ENCODE measurements at regions not wholly inside any gene's neighbourhood (a gene's known extent, or its start where the extent isn't known, plus 50 kb on each side); places are given as distances from the start of the nearest gene placed in this dataset.

DNA sequence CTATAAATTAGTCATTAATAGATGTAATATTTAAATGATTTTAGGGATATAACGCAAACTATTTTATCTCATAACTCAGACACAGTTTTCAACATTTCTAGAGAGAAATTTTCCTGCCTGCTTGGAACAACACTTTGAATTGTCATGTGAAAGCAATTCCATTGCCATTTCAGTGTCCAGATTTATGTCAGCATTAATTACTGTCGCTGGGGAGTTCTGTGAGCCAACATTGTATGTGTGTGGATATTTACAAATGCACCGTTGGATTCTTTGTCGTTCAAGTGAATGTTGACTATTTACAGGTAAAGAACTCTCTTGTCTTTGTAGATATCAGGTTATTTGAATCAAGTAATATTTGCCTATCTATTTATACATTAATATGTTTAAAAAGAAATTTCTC, 465.3 kb upstream of the RGS6 start:
- DNase-seq (ENCODE audit: low read depth in 1 of 2, low spot score in 1 of 2) = no peak
- Histone ChIP-seq H3K27me3 (ENCODE audit: insufficient read depth, poor library complexity, severe bottlenecking) (no peaks in the 10 kb centered on the region), H3K4me3 (replicated peaks; ENCODE audit: insufficient read depth, low read length) (no peak overlapping the region), H3K27ac (replicated peaks) (no peak overlapping the region)
- no peak for TF ChIP-seq POLR2AphosphoS5 (IDR thresholded peaks at IDR 0.05; ENCODE audit: low read depth)
- TF ChIP-seq, protein P1, sequence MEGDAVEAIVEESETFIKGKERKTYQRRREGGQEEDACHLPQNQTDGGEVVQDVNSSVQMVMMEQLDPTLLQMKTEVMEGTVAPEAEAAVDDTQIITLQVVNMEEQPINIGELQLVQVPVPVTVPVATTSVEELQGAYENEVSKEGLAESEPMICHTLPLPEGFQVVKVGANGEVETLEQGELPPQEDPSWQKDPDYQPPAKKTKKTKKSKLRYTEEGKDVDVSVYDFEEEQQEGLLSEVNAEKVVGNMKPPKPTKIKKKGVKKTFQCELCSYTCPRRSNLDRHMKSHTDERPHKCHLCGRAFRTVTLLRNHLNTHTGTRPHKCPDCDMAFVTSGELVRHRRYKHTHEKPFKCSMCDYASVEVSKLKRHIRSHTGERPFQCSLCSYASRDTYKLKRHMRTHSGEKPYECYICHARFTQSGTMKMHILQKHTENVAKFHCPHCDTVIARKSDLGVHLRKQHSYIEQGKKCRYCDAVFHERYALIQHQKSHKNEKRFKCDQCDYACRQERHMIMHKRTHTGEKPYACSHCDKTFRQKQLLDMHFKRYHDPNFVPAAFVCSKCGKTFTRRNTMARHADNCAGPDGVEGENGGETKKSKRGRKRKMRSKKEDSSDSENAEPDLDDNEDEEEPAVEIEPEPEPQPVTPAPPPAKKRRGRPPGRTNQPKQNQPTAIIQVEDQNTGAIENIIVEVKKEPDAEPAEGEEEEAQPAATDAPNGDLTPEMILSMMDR (IDR thresholded peaks at IDR 0.05; ENCODE audit: insufficient read depth, low read length) = no peak
- no peak for TF ChIP-seq GABPA (IDR thresholded peaks at IDR 0.05; ENCODE audit: low read depth)
- no peak for TF ChIP-seq SPI1 (IDR thresholded peaks at IDR 0.05; ENCODE audit: borderline replicate concordance, low read depth)
- TF ChIP-seq, protein P2, sequence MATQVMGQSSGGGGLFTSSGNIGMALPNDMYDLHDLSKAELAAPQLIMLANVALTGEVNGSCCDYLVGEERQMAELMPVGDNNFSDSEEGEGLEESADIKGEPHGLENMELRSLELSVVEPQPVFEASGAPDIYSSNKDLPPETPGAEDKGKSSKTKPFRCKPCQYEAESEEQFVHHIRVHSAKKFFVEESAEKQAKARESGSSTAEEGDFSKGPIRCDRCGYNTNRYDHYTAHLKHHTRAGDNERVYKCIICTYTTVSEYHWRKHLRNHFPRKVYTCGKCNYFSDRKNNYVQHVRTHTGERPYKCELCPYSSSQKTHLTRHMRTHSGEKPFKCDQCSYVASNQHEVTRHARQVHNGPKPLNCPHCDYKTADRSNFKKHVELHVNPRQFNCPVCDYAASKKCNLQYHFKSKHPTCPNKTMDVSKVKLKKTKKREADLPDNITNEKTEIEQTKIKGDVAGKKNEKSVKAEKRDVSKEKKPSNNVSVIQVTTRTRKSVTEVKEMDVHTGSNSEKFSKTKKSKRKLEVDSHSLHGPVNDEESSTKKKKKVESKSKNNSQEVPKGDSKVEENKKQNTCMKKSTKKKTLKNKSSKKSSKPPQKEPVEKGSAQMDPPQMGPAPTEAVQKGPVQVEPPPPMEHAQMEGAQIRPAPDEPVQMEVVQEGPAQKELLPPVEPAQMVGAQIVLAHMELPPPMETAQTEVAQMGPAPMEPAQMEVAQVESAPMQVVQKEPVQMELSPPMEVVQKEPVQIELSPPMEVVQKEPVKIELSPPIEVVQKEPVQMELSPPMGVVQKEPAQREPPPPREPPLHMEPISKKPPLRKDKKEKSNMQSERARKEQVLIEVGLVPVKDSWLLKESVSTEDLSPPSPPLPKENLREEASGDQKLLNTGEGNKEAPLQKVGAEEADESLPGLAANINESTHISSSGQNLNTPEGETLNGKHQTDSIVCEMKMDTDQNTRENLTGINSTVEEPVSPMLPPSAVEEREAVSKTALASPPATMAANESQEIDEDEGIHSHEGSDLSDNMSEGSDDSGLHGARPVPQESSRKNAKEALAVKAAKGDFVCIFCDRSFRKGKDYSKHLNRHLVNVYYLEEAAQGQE (IDR thresholded peaks at IDR 0.05; ENCODE audit: insufficient replicate concordance, low read depth) = no peak

DNA sequence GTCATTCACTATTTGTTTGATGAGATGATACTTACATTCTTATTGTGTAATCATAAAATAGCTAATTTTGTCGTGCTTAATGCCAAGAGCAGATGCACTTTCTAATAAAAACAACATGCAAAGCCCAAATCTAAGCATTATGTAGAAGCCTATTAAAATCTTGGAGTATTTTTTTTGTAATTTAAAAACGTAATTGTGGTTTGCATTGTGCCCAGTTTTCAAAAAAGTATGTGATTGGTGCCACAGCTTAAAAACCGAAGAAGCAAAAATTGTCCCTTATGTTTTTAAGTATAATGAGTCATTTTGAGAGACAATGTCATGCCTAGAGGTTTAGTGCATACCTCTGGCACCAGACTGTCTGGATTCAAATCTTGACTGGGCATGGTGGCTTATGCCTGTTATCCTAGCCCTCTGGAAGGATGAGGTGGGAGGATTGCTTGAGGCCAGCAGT, 464.8 kb upstream of the RGS6 start:
- no peak overlapping the region for H3K4me3 ChIP-seq (replicated peaks; ENCODE audit: insufficient read depth, low read length)
- no peak for DNase-seq (ENCODE audit: low read depth in 1 of 2, low spot score in 1 of 2)
- H3K27ac ChIP-seq (replicated peaks) = no peak overlapping the region
- no peaks in the 10 kb centered on the region for H3K27me3 ChIP-seq (ENCODE audit: insufficient read depth, poor library complexity, severe bottlenecking)
- no peak for TF ChIP-seq SPI1 (IDR thresholded peaks at IDR 0.05; ENCODE audit: borderline replicate concordance, low read depth)
- TF ChIP-seq GABPA (IDR thresholded peaks at IDR 0.05; ENCODE audit: low read depth) = no peak
- TF ChIP-seq, protein P2 (IDR thresholded peaks at IDR 0.05; ENCODE audit: insufficient replicate concordance, low read depth) = no peak
- TF ChIP-seq, protein P1 (IDR thresholded peaks at IDR 0.05; ENCODE audit: insufficient read depth, low read length) = no peak
- TF ChIP-seq POLR2AphosphoS5 (IDR thresholded peaks at IDR 0.05; ENCODE audit: low read depth) = no peak

DNA sequence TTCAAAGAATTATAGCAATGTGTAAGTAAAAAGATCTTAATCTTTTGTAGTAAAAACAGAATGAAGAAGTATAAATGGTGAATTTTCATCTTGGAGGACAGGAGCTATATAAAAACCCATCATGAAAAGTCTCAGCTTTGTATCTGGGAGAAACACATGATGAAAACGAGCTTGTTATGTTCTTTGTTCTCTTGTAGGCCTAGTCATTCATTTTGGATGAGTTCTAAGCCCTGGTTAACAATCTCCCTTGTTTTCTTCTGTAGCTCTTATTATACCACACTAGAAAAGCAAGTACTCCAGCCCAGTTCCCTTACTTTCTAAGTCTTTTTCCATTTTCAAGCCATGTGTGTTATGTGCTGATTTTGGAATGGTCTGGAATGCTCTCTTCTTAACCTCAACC, 463.5 kb upstream of the RGS6 start:
- Histone ChIP-seq H3K27me3 (ENCODE audit: insufficient read depth, poor library complexity, severe bottlenecking) (no peaks in the 10 kb centered on the region), H3K4me3 (replicated peaks; ENCODE audit: insufficient read depth, low read length) (no peak overlapping the region), H3K27ac (replicated peaks) (no peak overlapping the region)
- TF ChIP-seq SPI1 (IDR thresholded peaks at IDR 0.05; ENCODE audit: borderline replicate concordance, low read depth) (no peak), POLR2AphosphoS5 (IDR thresholded peaks at IDR 0.05; ENCODE audit: low read depth) (no peak), GABPA (IDR thresholded peaks at IDR 0.05; ENCODE audit: low read depth) (no peak)
- TF ChIP-seq, protein P2 (IDR thresholded peaks at IDR 0.05; ENCODE audit: insufficient replicate concordance, low read depth) = no peak
- TF ChIP-seq, protein P1 (IDR thresholded peaks at IDR 0.05; ENCODE audit: insufficient read depth, low read length) = no peak
- no peak for DNase-seq (ENCODE audit: low read depth in 1 of 2, low spot score in 1 of 2)
